HG02852 (cell line): ENCODE measurements at regions not wholly inside any gene's neighbourhood (a gene's known extent, or its start where the extent isn't known, plus 50 kb on each side); places are given as distances from the start of the nearest gene placed in this dataset.
A peak's percentile ranks its signal among the peaks of the same experiment; 100 is the strongest.

Experiments
- ATAC-seq: cut with Tn5 transposase; IDR thresholded peaks from one replicate; pipeline ENCODE4 v1.9.1; 2021; ENCODE audit warnings: mild to moderate bottlenecking, moderate library complexity; ENCODE audit not compliant: unreplicated experiment

GRCh38 chr2:118255301-118255700 lies 167.0 kb downstream of the INSIG2 start:
- ATAC-seq, result no peak

DNA sequence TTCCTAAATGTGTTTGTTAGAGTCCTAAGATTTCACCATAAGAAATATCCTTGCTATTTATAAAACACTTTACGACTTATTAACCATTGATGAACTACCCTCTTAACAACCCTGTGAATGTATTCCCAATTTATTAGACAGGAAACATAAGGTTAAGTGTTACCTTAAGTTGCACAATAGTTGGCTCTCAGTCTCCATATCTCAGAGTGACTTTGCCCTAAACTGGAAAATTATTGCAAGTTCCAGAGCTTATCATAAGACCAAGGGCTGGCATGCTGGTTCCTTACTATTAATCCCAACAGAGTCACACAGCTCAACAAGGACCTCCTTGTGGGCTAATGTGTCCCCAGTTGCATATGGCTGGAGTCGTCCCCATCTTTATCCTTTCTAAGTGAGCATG lies 165.8 kb downstream of the INSIG2 start:
- no peak for ATAC-seq

- no peak for ATAC-seq
Measured at GRCh38 chr2:118251427-118251826, 163.2 kb downstream of the INSIG2 start.

DNA sequence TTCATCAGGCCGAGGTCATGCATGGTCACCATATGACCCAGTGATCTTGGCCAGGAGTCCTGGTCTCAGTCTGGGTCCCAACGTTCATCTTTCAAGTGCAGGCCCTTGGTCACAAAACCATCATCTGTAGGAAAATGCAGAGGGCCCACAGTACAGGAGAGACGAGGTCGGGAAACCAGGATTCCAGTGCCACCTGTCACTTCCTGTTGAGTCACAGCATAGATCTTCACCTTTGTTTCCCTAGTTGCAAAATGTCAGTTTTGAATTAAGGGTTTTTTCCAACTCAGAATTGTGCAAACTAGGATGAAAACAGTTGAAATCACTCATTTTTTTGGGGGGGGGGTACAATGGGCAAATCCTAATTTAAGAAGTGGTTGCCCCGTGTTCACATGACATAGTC lies 162.2 kb downstream of the INSIG2 start:
- ATAC-seq, result no peak

DNA sequence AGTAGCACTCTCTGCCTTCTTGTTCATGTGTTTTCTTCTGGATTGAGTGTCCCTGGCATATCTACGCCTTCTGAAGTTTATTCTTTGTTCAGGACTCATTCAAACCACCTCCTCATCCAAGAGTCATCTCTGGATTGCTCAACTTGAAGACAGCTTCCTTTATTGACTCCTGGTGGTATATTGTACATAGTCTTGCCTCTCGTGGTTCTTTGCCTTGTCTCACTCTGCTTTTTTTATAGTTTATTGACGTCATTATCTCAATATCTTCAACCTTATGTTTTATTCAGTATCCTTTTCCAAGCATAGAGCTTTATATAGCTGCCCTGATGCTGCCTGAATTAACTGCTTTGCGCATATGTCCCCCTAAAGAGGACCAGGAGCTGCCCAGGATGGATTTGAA lies 161.7 kb downstream of the INSIG2 start:
- peak; percentile 44 for ATAC-seq

GRCh38 chr2:118249531-118249930 lies 161.3 kb downstream of the INSIG2 start:
- peak; percentile 75 for ATAC-seq

DNA sequence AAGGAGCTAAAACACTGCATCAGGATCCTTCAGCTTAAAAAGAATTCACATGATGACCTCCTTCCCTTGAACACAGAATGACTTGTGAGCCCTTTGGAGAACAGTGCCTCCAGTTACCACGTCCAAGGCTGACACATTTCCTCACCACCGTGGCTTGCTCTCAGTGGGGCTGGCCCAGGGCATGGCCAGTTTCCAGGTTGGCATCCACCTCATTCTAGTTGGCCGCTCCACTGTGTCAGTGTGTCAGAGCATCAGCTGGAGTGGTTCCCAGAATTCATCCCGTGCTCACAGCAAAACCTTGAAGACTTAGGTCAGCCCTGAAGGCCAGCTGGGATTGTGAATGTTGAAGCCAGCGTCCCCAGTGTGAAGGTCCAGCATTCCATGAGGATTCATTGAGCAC lies 158.5 kb downstream of the INSIG2 start:
- ATAC-seq, result no peak

- ATAC-seq, result no peak
Measured at GRCh38 chr2:118246079-118246478, 157.8 kb downstream of the INSIG2 start.

DNA sequence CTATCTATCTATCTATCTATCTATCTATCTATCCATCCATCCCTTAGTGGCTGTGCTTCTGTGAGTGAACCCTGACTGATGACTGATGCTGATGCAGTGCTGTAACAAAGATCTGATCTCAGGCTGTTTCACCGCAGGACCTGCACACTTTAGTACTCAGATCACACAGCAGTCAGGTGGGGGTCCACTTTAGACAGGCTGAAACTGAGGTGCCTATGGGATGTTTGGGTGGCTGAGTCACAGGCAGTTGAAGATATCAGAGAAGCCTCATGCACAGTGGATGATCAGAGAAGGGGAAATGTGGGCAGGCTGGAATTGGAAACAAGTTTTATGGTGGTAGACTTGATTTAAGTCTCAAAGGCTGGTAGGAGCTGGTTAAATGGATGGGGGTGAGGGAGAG lies 156.4 kb downstream of the INSIG2 start:
- ATAC-seq, result no peak

- no peak for ATAC-seq
Measured at GRCh38 chr2:118243031-118243430, 154.8 kb downstream of the INSIG2 start.

DNA sequence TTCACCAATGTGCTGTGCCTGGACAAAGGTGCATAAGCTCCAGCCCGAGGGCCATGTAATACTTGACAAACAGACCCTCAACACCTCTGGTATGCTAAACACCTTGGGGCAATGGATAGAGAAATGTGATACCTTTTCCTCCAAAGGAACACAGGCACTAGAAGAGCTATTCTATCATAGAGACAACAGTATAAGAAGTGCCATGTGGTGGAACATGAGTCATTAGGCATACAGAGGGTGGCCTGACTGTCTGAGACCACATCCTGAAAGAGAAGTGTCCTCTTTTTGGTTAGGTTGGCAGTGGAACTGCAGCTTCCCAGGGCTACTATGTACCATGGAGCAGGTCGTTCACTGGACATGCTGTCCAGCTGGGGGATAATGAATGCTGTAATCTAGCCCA lies 153.9 kb downstream of the INSIG2 start:
- ATAC-seq, result no peak

GRCh38 chr2:118241128-118241527 lies 152.9 kb downstream of the INSIG2 start:
- no peak for ATAC-seq

GRCh38 chr2:118240276-118240675 lies 152.0 kb downstream of the INSIG2 start:
- no peak for ATAC-seq

GRCh38 chr2:118239284-118239683 lies 151.0 kb downstream of the INSIG2 start:
- ATAC-seq, result no peak

GRCh38 chr2:118237451-118237850 lies 149.2 kb downstream of the INSIG2 start:
- no peak for ATAC-seq

- no peak for ATAC-seq
Measured at GRCh38 chr2:118232796-118233195, 144.5 kb downstream of the INSIG2 start.

DNA sequence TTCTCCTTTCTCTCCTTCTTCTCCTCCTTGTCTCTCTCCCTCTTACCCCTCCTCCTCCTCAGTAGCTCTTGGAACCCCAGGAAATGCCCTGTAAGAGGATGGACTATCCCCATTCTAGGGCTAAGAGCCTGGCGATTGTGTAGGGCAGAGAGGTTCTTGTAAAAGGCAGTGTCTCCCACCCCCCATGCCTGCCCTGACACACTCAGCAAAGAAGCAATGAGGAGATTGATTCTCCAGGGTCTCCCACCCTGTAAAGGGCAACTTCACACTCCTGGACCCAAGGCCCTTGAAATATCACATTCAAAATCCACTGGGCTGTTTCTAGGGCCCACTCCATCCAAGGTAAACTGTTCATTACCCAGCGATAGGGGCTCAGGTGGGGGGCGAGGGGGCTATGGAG lies 144.1 kb downstream of the INSIG2 start:
- no peak for ATAC-seq

GRCh38 chr2:118231759-118232158 lies 143.5 kb downstream of the INSIG2 start:
- no peak for ATAC-seq

GRCh38 chr2:118227698-118228508 lies 139.6 kb downstream of the INSIG2 start:
- peak; percentile 37 for ATAC-seq

DNA sequence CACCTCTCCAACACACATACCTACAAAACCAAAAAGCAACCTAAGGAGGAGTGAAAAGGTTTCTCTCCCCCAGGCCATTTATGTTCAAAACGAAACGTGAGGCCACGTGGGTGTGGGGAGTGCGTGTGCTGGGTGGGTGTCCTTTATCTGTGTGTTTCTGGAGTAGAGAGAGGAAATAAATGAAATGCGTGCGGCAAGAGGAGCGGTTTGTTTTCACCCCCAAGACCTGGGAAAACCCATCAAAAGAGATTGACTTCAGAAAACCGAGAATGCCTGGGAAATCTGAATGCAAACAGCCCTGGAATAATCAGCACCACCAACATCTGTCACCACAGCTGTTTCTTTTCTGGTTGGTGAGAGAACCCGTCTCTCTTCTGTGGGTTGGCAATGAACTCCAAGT lies 137.4 kb downstream of the INSIG2 start:
- no peak for ATAC-seq

- ATAC-seq, result no peak
Measured at GRCh38 chr2:118224895-118225311, 136.6 kb downstream of the INSIG2 start.

DNA sequence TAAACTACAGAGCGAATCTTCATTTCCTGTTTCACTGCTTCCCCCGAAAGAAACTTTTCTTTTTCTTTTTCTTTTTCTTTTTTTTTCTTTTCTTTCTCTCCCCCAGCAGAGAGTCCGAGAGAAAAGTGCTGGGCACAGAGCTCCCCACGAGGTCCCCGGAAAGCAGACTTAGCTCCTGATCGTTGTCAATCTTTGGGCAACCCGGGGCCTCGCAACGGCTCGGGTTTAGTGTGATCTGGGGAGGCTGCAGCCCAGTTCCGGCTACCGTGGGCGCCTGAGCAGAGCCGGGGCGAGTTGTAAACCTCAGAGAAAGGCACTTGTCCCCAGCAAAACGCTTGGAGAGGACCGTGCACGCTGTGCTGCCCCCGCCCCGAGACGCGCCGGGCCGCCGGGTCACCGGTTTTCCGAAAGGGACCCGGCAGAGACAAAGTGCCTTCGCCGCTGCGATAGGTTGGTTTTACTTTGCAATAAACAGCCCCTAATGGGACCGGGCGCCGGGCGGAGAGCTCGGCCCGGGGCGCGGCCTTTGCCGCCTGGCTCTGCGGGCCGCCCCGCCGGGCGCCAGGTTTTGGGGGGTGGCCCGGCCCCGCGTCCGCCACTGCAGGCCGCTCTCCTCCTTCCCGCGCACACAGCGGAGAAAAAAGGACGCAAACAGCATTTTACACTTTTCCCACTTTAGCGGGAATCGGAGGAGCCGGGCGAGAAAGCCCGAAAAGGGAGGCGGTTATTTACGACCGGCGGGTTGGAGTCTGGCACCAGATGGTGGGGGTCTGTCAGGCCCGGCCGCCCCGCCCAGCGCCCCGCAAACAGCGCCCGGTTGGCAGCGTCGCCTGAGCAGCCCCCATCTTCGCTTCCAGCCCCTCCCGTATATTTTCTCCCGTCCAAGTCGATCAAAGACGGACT lies 136.0 kb downstream of the INSIG2 start:
- ATAC-seq, result peak; percentile 62
